Keratinocyte (primary cell): ENCODE measurements at regions not wholly inside any gene's neighbourhood (a gene's known extent, or its start where the extent isn't known, plus 50 kb on each side); places are given as distances from the start of the nearest gene placed in this dataset.
"Not testable (repeated sequence)": the region's sequence is repeated elsewhere in the genome, so short reads cannot be mapped to it uniquely, and the experiment has no call there.

Experiments
- EZH2 ChIP-seq: IDR thresholded peaks from one replicate; pipeline ENCODE4 v1.6.1; 2012; ENCODE audit warnings: inconsistent platforms, mild to moderate bottlenecking, low read length, moderate library complexity
- TF ChIP-seq, protein P1 (sequence below), 3 experiments: IDR thresholded peaks in 1 of 3; conservative IDR thresholded peaks in 1 of 3; optimal IDR thresholded peaks in 1 of 3; 2 replicates in 2 of 3; 3 replicates in 1 of 3; pipeline versions ENCODE3 to v1.5.1; 2011; ENCODE audit warnings: low read length in 3 of 3, mild to moderate bottlenecking in 3 of 3, moderate library complexity in 2 of 3, control low read depth in 1 of 3, inconsistent platforms in 1 of 3; ENCODE audit not compliant: insufficient read depth in 2 of 3; ENCODE audit errors: extremely low read depth in 1 of 3

DNA sequence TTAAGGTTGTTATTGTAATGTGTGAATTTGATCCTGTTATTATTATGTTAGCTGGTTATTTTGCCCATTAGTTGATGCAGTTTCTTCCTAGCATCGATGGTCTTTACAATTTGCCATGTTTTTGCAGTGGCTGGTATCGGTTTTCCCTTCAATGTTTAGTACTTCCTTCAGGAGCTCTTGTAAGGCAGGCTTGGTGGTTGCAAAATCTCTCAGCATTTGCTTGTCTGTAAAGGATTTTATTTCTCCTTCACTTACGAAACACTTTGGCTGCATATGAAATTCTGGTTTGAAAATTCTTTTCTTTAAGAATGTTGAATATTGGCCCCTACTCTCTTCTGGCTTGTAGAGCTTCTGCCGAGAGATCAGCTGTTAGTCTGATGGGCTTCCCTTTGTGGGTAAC lies 2241.4 kb upstream of the AGA start:
- TF ChIP-seq, protein P1, sequence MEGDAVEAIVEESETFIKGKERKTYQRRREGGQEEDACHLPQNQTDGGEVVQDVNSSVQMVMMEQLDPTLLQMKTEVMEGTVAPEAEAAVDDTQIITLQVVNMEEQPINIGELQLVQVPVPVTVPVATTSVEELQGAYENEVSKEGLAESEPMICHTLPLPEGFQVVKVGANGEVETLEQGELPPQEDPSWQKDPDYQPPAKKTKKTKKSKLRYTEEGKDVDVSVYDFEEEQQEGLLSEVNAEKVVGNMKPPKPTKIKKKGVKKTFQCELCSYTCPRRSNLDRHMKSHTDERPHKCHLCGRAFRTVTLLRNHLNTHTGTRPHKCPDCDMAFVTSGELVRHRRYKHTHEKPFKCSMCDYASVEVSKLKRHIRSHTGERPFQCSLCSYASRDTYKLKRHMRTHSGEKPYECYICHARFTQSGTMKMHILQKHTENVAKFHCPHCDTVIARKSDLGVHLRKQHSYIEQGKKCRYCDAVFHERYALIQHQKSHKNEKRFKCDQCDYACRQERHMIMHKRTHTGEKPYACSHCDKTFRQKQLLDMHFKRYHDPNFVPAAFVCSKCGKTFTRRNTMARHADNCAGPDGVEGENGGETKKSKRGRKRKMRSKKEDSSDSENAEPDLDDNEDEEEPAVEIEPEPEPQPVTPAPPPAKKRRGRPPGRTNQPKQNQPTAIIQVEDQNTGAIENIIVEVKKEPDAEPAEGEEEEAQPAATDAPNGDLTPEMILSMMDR (optimal IDR thresholded peaks at IDR 0.05 in 1 of 3, IDR thresholded peaks at IDR 0.05 in 1 of 3, conservative IDR thresholded peaks at IDR 0.05 in 1 of 3; ENCODE audit: extremely low read depth in 1 of 3, insufficient read depth in 2 of 3, low read length in 3 of 3) = not testable (repeated sequence)
- not testable (repeated sequence) for TF ChIP-seq EZH2
